RWPE2 (cell line): ENCODE measurements at regions not wholly inside any gene's neighbourhood (a gene's known extent, or its start where the extent isn't known, plus 50 kb on each side); places are given as distances from the start of the nearest gene placed in this dataset.
"Not testable (repeated sequence)": the region's sequence is repeated elsewhere in the genome, so short reads cannot be mapped to it uniquely, and the experiment has no call there.

Source experiments
- ATAC-seq: fragments of 200-7000 bp; cut with Tn5 transposase; 3 replicates; pipeline ENCODE4 v1.9.1; 2021; ENCODE audit warnings: low read depth
- DNase-seq: peaks from one replicate; pipeline ENCODE4 v3.0.0-alpha.2; 2020; ENCODE audit warnings: low spot score
- H3K27ac ChIP-seq: fragments of 450-650 bp; 2 replicates; pipeline ENCODE4 v1.5.1; 2017; ENCODE audit warnings: mild to moderate bottlenecking; ENCODE audit not compliant: poor library complexity, severe bottlenecking
- H3K27me3 ChIP-seq: fragments of 250-450 bp; sonication (Bioruptor Pico); 2 replicates; pipeline ENCODE4 v1.5.1; 2021; ENCODE audit warnings: mild to moderate bottlenecking, moderate library complexity; ENCODE audit not compliant: insufficient read depth, poor library complexity, severe bottlenecking
- H3K36me3 ChIP-seq: fragments of 250-450 bp; sonication (Bioruptor Pico); 2 replicates; pipeline ENCODE4 v1.5.1; 2020; ENCODE audit warnings: low read depth, mild to moderate bottlenecking, moderate library complexity
- H3K4me1 ChIP-seq: fragments of 250-450 bp; sonication (Bioruptor Pico); 2 replicates; pipeline ENCODE4 v1.5.1; 2021; ENCODE audit warnings: mild to moderate bottlenecking, moderate library complexity; ENCODE audit not compliant: insufficient read depth, poor library complexity, severe bottlenecking
- H3K4me3 ChIP-seq: fragments of 250-450 bp; sonication (Bioruptor Pico); 2 replicates; pipeline ENCODE4 v1.5.1; 2021; ENCODE audit warnings: mild to moderate bottlenecking, moderate library complexity; ENCODE audit not compliant: severe bottlenecking
- H3K9me3 ChIP-seq: fragments of 250-450 bp; sonication (Bioruptor Pico); 2 replicates; pipeline ENCODE4 v1.5.1; 2021; ENCODE audit warnings: mild to moderate bottlenecking, moderate library complexity; ENCODE audit not compliant: severe bottlenecking
- TF ChIP-seq, protein P1 (sequence below): fragments of 450-650 bp; IDR thresholded peaks from one replicate; pipeline ENCODE4 v1.5.1; 2017; ENCODE audit warnings: mild to moderate bottlenecking, moderate library complexity; ENCODE audit not compliant: poor library complexity, severe bottlenecking

DNA sequence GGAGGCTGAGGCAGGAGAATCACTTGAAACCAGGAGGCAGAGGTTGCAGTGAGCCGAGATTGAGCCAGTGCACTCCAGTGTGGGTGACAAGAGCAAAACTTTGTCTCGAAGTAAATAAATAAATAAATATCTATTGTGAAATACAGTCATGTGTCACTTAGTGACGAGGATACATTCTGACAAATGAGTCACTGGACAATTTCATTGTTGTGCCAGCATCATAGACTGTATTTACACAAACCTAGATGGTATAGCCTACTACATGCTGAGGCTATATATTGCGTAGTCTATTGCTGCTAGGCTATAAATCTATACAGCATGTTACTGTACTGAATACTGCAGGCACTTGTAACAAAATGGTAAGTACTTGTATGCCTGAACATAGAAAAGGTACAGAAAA lies 61.1 kb upstream of the CCL21 start:
- no peaks in the 10 kb centered on the region for H3K27me3 ChIP-seq
- TF ChIP-seq, protein P1, sequence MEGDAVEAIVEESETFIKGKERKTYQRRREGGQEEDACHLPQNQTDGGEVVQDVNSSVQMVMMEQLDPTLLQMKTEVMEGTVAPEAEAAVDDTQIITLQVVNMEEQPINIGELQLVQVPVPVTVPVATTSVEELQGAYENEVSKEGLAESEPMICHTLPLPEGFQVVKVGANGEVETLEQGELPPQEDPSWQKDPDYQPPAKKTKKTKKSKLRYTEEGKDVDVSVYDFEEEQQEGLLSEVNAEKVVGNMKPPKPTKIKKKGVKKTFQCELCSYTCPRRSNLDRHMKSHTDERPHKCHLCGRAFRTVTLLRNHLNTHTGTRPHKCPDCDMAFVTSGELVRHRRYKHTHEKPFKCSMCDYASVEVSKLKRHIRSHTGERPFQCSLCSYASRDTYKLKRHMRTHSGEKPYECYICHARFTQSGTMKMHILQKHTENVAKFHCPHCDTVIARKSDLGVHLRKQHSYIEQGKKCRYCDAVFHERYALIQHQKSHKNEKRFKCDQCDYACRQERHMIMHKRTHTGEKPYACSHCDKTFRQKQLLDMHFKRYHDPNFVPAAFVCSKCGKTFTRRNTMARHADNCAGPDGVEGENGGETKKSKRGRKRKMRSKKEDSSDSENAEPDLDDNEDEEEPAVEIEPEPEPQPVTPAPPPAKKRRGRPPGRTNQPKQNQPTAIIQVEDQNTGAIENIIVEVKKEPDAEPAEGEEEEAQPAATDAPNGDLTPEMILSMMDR, result no peak

DNA sequence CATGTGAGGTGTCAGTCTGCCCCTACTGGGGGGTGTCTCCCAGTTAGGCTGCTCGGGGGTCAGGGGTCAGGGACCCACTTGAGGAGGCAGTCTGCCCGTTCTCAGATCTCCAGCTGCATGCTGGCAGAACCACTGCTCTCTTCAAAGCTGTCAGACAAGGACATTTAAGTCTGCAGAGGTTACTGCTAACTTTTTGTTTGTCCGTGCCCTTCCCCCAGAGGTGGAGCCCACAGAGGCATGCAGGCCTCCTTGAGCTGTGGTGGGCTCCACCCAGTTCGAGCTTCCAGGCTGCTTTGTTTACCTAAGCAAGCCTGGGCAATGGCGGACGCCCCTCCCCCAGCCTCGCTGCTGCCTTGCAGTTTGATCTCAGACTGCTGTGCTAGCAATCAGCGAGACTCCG lies 57.2 kb upstream of the CCL21 start:
- not testable (repeated sequence) for H3K4me3 ChIP-seq, H3K9me3 ChIP-seq, H3K27ac ChIP-seq, ATAC-seq, H3K36me3 ChIP-seq, H3K27me3 ChIP-seq, DNase-seq, H3K4me1 ChIP-seq

More for the DNA sequence above, 61.1 kb upstream of the CCL21 start:
- no peaks in the 10 kb centered on the region for H3K4me1 ChIP-seq
- ATAC-seq (peak; percentile 75), DNase-seq (no peak)
- H3K4me3 ChIP-seq, result no peak overlapping the region
- no peak overlapping the region for H3K27ac ChIP-seq
- H3K36me3 ChIP-seq, result no peaks in the 10 kb centered on the region
- no peaks in the 10 kb centered on the region for H3K9me3 ChIP-seq

DNA sequence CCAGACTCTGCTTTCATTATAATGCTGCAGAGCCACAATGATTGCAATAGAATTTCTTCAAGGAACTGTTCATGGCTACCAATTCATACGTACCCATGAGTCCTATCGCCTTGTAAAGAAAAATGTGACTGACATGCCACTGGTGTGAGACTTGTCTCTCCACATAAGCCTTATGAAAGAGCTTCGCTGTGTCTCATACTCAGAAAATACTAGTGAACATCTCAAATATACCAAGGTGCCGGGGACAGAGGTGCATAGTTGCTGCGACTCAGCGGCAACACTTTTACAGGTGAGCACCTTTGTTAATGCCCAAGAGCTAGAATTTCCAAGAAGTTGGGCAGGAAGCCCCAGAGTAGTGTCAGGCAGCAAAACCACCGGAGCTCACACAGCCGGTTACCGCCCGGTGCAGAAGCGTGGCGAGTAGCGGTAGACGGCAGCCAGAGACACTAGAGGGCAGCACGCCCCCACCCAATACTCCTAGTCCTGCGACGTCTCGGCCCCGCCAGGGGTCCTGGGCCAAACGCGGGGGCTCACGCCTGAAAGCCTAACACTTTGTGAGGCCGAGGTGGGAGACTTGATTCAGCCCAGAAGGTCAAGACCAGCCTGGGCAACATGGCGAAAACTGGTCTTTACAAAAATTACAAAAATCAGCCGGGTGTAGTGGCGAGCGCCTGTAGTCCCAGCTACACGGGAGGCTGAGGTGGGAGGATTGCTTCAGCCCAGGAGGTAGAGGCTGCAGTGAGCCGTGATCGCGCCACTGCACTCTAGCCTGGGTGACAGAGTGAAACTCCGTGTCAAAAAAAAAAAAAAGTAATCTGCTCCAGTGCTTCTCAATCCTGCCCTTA lies 50.5 kb upstream of the CCL21 start:
- H3K4me1 ChIP-seq, H3K27me3 ChIP-seq, H3K4me3 ChIP-seq, H3K9me3 ChIP-seq, H3K36me3 ChIP-seq, H3K27ac ChIP-seq: not testable (repeated sequence)
- ATAC-seq (peak; percentile 90), DNase-seq (peak; percentile 63)
- TF ChIP-seq, protein P1, result peak; percentile 90
